RWPE2 (cell line): ENCODE measurements at regions not wholly inside any gene's neighbourhood (a gene's known extent, or its start where the extent isn't known, plus 50 kb on each side); places are given as distances from the start of the nearest gene placed in this dataset.

Experiments
- ATAC-seq: fragments of 200-7000 bp; cut with Tn5 transposase; 3 replicates; pipeline ENCODE4 v1.9.1; 2021; ENCODE audit warnings: low read depth
- DNase-seq: peaks from one replicate; pipeline ENCODE4 v3.0.0-alpha.2; 2020; ENCODE audit warnings: low spot score
- H3K27ac ChIP-seq: fragments of 450-650 bp; 2 replicates; pipeline ENCODE4 v1.5.1; 2017; ENCODE audit warnings: mild to moderate bottlenecking; ENCODE audit not compliant: poor library complexity, severe bottlenecking
- H3K27me3 ChIP-seq: fragments of 250-450 bp; sonication (Bioruptor Pico); 2 replicates; pipeline ENCODE4 v1.5.1; 2021; ENCODE audit warnings: mild to moderate bottlenecking, moderate library complexity; ENCODE audit not compliant: insufficient read depth, poor library complexity, severe bottlenecking
- H3K36me3 ChIP-seq: fragments of 250-450 bp; sonication (Bioruptor Pico); 2 replicates; pipeline ENCODE4 v1.5.1; 2020; ENCODE audit warnings: low read depth, mild to moderate bottlenecking, moderate library complexity
- H3K4me1 ChIP-seq: fragments of 250-450 bp; sonication (Bioruptor Pico); 2 replicates; pipeline ENCODE4 v1.5.1; 2021; ENCODE audit warnings: mild to moderate bottlenecking, moderate library complexity; ENCODE audit not compliant: insufficient read depth, poor library complexity, severe bottlenecking
- H3K4me3 ChIP-seq: fragments of 250-450 bp; sonication (Bioruptor Pico); 2 replicates; pipeline ENCODE4 v1.5.1; 2021; ENCODE audit warnings: mild to moderate bottlenecking, moderate library complexity; ENCODE audit not compliant: severe bottlenecking
- H3K9me3 ChIP-seq: fragments of 250-450 bp; sonication (Bioruptor Pico); 2 replicates; pipeline ENCODE4 v1.5.1; 2021; ENCODE audit warnings: mild to moderate bottlenecking, moderate library complexity; ENCODE audit not compliant: severe bottlenecking
- TF ChIP-seq, protein P1 (sequence below): fragments of 450-650 bp; IDR thresholded peaks from one replicate; pipeline ENCODE4 v1.5.1; 2017; ENCODE audit warnings: mild to moderate bottlenecking, moderate library complexity; ENCODE audit not compliant: poor library complexity, severe bottlenecking

DNA sequence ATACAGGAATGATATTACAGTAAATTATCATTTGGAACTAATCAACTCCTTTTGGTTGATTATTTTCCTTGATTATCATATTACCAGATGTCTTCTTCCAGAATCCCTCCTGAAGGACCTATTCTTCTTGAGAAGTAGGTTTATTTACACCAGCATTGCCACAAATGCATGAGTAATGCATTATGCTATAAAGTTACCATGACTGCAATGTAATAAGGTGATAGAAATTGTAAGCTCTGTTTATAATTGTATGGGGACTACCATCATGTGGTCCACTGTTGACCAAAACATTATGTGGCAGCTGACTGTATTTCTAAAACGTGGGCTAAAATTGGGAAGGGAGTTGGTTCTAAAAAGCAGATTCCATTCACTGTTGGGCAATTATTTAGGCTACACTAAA is 602.2 kb downstream of the NYAP2 start:
- no peaks in the 10 kb centered on the region for H3K27me3 ChIP-seq
- no peak for ATAC-seq
- no peak overlapping the region for H3K4me3 ChIP-seq
- H3K9me3 ChIP-seq = no peaks in the 10 kb centered on the region
- DNase-seq = no peak
- TF ChIP-seq, protein P1, sequence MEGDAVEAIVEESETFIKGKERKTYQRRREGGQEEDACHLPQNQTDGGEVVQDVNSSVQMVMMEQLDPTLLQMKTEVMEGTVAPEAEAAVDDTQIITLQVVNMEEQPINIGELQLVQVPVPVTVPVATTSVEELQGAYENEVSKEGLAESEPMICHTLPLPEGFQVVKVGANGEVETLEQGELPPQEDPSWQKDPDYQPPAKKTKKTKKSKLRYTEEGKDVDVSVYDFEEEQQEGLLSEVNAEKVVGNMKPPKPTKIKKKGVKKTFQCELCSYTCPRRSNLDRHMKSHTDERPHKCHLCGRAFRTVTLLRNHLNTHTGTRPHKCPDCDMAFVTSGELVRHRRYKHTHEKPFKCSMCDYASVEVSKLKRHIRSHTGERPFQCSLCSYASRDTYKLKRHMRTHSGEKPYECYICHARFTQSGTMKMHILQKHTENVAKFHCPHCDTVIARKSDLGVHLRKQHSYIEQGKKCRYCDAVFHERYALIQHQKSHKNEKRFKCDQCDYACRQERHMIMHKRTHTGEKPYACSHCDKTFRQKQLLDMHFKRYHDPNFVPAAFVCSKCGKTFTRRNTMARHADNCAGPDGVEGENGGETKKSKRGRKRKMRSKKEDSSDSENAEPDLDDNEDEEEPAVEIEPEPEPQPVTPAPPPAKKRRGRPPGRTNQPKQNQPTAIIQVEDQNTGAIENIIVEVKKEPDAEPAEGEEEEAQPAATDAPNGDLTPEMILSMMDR = no peak
- no peak overlapping the region for H3K27ac ChIP-seq
- H3K4me1 ChIP-seq = no peaks in the 10 kb centered on the region
- no peaks in the 10 kb centered on the region for H3K36me3 ChIP-seq

DNA sequence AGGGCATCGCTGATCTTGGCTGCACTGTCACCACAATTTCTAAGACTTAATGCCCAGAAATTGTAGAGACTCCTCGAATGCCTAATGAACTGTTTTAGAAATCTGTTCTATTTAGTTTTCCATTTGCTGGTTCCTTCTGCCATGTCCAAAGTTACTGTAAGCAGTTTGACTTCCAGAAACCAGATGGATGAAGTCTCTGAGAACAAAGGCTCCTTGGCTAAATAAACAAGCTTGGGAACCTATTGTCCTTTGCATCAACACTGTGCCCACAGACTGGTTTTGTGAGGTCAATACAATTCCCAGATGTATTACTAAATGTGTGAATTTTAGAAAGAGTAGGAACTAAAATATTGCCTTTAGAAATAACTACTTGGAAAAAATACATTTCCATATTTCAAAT is 600.2 kb downstream of the NYAP2 start:
- ATAC-seq = no peak
- TF ChIP-seq, protein P1 = no peak
- Histone ChIP-seq H3K27me3 (no peaks in the 10 kb centered on the region), H3K4me3 (no peak overlapping the region), H3K4me1 (no peaks in the 10 kb centered on the region), H3K27ac (no peak overlapping the region), H3K9me3 (no peaks in the 10 kb centered on the region), H3K36me3 (no peaks in the 10 kb centered on the region)
- DNase-seq = no peak

DNA sequence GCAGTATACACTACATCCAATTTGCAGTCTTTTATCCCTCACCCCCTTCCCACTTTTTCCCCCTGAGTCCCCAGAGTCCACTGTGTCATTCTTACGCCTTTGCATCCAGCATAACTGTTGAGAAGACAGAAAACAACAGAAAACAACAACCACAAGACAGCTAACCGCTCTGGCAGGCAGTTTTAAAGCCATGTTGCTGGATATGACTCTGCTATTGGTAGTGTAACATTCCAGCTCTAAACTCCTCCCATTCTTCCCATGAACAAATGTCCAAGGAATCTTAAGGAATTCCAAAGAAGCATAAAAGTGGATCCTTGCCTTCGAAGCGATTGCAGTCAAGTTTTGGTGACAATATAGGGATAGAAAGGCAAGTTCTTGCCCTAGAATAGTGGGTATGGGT is 599.1 kb downstream of the NYAP2 start:
- TF ChIP-seq, protein P1 = no peak
- Histone ChIP-seq H3K27me3 (no peaks in the 10 kb centered on the region), H3K9me3 (no peaks in the 10 kb centered on the region), H3K4me1 (peaks cover under 1% of the 10 kb centered on the region), H3K4me3 (no peak overlapping the region), H3K27ac (no peak overlapping the region), H3K36me3 (no peaks in the 10 kb centered on the region)
- no peak; the same call in 2 of the 3 replicates for ATAC-seq
- DNase-seq = no peak

DNA sequence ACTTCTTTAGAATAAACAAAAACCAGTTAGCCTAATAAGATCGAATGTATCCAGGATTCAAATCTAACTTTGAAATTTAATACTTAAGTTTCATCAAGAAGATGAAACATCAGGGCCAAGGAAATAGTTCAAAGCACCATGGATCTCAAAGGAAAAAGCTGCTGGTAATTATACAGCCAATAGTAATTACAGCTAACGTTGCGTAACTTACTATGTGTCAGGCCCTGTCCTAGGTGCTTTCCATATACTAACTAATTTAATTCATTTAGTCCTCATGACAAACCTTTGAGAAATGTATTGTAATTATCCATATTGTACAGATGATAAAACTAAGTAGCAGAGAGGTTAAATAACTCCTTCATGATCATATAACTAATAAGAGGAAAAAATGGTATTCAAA is 598.6 kb downstream of the NYAP2 start:
- ATAC-seq = no peak
- no peaks in the 10 kb centered on the region for H3K27me3 ChIP-seq
- H3K27ac ChIP-seq = no peak overlapping the region
- no peak for DNase-seq
- TF ChIP-seq, protein P1 = no peak
- no peak overlapping the region for H3K4me3 ChIP-seq
- peaks cover 6% of the 10 kb centered on the region for H3K4me1 ChIP-seq
- no peaks in the 10 kb centered on the region for H3K9me3 ChIP-seq
- no peaks in the 10 kb centered on the region for H3K36me3 ChIP-seq

DNA sequence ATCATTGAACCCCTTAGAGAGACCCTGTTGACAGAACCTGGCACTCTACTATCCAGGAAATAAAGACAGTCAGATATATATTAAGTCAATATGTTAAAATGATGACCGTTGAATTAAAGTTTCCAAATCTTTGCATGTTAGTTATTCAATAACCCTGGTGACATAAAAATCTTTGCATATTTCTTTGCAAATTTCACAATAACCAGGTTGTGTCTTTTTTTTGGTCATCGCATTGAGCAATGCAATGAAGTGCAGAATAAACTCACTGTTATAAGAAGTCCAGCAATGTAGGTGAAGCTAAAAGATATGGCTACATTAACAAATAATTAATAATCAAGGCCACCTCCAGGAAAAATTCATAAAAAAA is 596.9 kb downstream of the NYAP2 start:
- no peaks in the 10 kb centered on the region for H3K9me3 ChIP-seq
- no peaks in the 10 kb centered on the region for H3K36me3 ChIP-seq
- H3K27ac ChIP-seq = no peak overlapping the region
- no peaks in the 10 kb centered on the region for H3K27me3 ChIP-seq
- TF ChIP-seq, protein P1 = no peak
- peaks cover 7% of the 10 kb centered on the region for H3K4me1 ChIP-seq
- ATAC-seq (no peak), DNase-seq (no peak)
- H3K4me3 ChIP-seq = no peak overlapping the region
